Astrocyte of the spinal cord (primary cell): ENCODE measurements at regions not wholly inside any gene's neighbourhood (a gene's known extent, or its start where the extent isn't known, plus 50 kb on each side); places are given as distances from the start of the nearest gene placed in this dataset.
A peak's percentile ranks its signal among the peaks of the same experiment; 100 is the strongest.

Source experiments
- DNase-seq: peaks from one replicate; pipeline ENCODE4 v3.0.0; 2011; ENCODE audit warnings: low read depth, low spot score
- H3K4me3 ChIP-seq: 2 replicates; pipeline ENCODE4 v1.5.1; 2011; ENCODE audit warnings: low read depth, mild to moderate bottlenecking, low read length, moderate library complexity
- CTCF ChIP-seq: IDR thresholded peaks from 2 replicates; pipeline ENCODE4 v1.5.1; 2012; ENCODE audit warnings: low read depth, mild to moderate bottlenecking, low read length, inconsistent platforms
- in situ Hi-C: cut with HindIII; loops from 2 replicates; pipeline ENCODE4 v1.10.0; 2017; ENCODE audit warnings: low sequenced_read_pairs

DNA sequence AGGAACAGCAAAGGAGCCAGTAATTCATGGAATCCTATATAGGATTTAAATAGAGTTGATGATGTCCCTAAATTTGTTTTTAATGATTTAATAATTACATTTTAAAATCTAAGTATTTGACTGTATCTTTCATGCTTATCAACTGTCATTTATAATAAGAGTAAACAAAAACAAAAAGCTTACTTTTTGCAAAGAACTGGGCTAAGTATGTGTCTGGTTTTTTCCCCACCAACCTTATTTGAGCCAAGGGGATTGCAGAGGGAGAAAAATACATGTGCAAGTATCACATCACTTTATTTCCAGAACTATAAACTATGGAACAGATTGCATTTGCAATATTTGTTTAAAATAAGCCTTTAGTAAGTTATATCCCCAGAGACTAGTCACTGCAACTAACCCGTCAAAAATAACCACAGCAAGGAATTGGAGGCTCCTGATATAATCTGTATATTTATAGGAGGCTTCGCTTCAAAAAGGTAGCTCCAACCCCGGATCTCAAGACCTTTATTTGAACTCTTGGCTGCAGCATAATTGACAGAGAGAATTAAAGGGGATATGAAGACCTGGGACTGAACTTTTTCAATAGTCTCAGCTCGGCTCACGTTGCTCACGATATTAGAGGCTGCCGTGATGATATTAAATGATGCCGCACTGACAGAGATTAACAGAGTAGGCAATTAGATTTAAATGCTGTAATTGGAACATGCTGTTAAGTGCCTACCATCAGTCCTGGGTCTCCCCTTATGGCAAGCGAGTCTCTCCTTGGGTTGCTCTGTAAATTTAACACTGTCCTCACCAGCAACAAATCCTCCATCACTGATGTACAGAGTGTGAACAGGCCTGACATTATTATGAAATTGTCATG lies 329.1 kb upstream of the NFIA start:
- in situ Hi-C loops: no loop called here
- DNase-seq: no peak
- H3K4me3 ChIP-seq: no peak overlapping the region
- no peak for TF ChIP-seq CTCF

GRCh38 chr1:60751306-60751705 lies 331.1 kb upstream of the NFIA start:
- DNase-seq: no peak
- no peak for TF ChIP-seq CTCF
- no peak overlapping the region for H3K4me3 ChIP-seq
- in situ Hi-C loops: no loop called here

DNA sequence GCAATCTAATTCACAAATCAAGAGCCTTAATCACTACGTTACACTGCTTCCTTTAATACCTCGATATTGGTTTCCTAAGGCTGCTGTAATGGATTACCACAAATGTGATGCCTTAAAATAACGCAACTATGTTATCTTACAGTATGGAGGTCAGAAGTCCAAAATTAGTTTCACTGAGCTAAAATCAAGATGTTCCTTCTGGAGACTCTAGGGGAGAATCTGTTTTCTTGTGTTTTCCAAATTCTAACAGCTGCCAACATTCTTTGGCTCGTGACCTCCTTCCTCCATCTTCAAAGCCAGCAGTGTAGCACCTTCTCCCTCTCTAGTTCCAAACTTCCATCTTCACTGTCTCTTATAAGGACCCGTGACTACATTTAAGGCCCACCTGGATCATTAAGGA lies 335.0 kb upstream of the NFIA start:
- H3K4me3 ChIP-seq: no peak overlapping the region
- in situ Hi-C loops: no loop called here
- DNase-seq: no peak

GRCh38 chr1:60746278-60746791 lies 336.0 kb upstream of the NFIA start:
- in situ Hi-C loops: no loop called here
- peak; percentile 10 for DNase-seq
- TF ChIP-seq CTCF: no peak
- no peak overlapping the region for H3K4me3 ChIP-seq

More for the DNA sequence above, 335.0 kb upstream of the NFIA start:
- no peak for TF ChIP-seq CTCF

GRCh38 chr1:60745484-60745883 lies 336.9 kb upstream of the NFIA start:
- in situ Hi-C loops: no loop called here
- H3K4me3 ChIP-seq: no peak overlapping the region

GRCh38 chr1:60742339-60742738 lies 340.0 kb upstream of the NFIA start:
- in situ Hi-C loops: no loop called here
- no peak for DNase-seq
- no peak overlapping the region for H3K4me3 ChIP-seq
- no peak for TF ChIP-seq CTCF

More at GRCh38 chr1:60745484-60745883, 336.9 kb upstream of the NFIA start:
- no peak for TF ChIP-seq CTCF
- DNase-seq: no peak
